ENCODE measurements at regions not wholly inside any gene's neighbourhood (a gene's known extent, or its start where the extent isn't known, plus 50 kb on each side); places are given as distances from the start of the nearest gene placed in this dataset.
A peak's percentile ranks its signal among the peaks of the same experiment; 100 is the strongest.
"Not testable (repeated sequence)": the region's sequence is repeated elsewhere in the genome, so short reads cannot be mapped to it uniquely, and the experiment has no call there.

GRCh38 chr15:91368611-91369010 is 268.6 kb downstream of the SV2B start:
- Histone ChIP-seq H3K27me3 (no peaks in the 10 kb centered on the region), H3K4me1 (ENCODE audit: low read depth) (peaks cover 10% of the 10 kb centered on the region), H3K36me3 (no peaks in the 10 kb centered on the region), H3K9me3 (ENCODE audit: low read depth) (no peaks in the 10 kb centered on the region), H3K4me3 (no peak overlapping the region), H3K27ac (no peak overlapping the region)
- no peak for DNase-seq (ENCODE audit: low read depth in 1 of 2, low spot score in 1 of 2)
- TF ChIP-seq CTCF (IDR thresholded peaks at IDR 0.05; ENCODE audit: low read depth, low read length) = no peak

- H3K9me3 ChIP-seq (ENCODE audit: low read depth) = no peaks in the 10 kb centered on the region
- no peak for TF ChIP-seq CTCF (IDR thresholded peaks at IDR 0.05; ENCODE audit: low read depth, low read length)
- peaks cover 10% of the 10 kb centered on the region for H3K4me1 ChIP-seq (ENCODE audit: low read depth)
- H3K36me3 ChIP-seq = no peaks in the 10 kb centered on the region
- H3K4me3 ChIP-seq = no peak overlapping the region
- DNase-seq (ENCODE audit: low read depth in 1 of 2, low spot score in 1 of 2) = no peak
- H3K27ac ChIP-seq = peak overlapping the region; percentile 7
- no peaks in the 10 kb centered on the region for H3K27me3 ChIP-seq
Measured at GRCh38 chr15:91369823-91370222, 269.8 kb downstream of the SV2B start.

- not testable (repeated sequence) for H3K9me3 ChIP-seq (ENCODE audit: low read depth); DNase-seq (ENCODE audit: low read depth in 1 of 2, low spot score in 1 of 2); H3K4me3 ChIP-seq; H3K27ac ChIP-seq; H3K36me3 ChIP-seq; H3K27me3 ChIP-seq
- H3K4me1 ChIP-seq (ENCODE audit: low read depth) = peaks cover 12% of the 10 kb centered on the region
Measured at GRCh38 chr15:91371345-91371744, 271.3 kb downstream of the SV2B start.

GRCh38 chr15:91374336-91374735 is 274.3 kb downstream of the SV2B start:
- no peaks in the 10 kb centered on the region for H3K36me3 ChIP-seq
- no peak for TF ChIP-seq CTCF (IDR thresholded peaks at IDR 0.05; ENCODE audit: low read depth, low read length)
- H3K4me1 ChIP-seq (ENCODE audit: low read depth) = peaks cover 15% of the 10 kb centered on the region
- no peaks in the 10 kb centered on the region for H3K9me3 ChIP-seq (ENCODE audit: low read depth)
- H3K4me3 ChIP-seq = no peak overlapping the region
- no peak for DNase-seq (ENCODE audit: low read depth in 1 of 2, low spot score in 1 of 2)
- no peaks in the 10 kb centered on the region for H3K27me3 ChIP-seq
- H3K27ac ChIP-seq = no peak overlapping the region

GRCh38 chr15:91376038-91376437 is 276.0 kb downstream of the SV2B start:
- no peaks in the 10 kb centered on the region for H3K27me3 ChIP-seq
- no peak for TF ChIP-seq CTCF (IDR thresholded peaks at IDR 0.05; ENCODE audit: low read depth, low read length)
- H3K4me3 ChIP-seq = no peak overlapping the region
- no peaks in the 10 kb centered on the region for H3K9me3 ChIP-seq (ENCODE audit: low read depth)
- H3K4me1 ChIP-seq (ENCODE audit: low read depth) = peaks cover 4% of the 10 kb centered on the region
- DNase-seq (ENCODE audit: low read depth in 1 of 2, low spot score in 1 of 2) = peak in 1 of 2 donors; percentile 21
- H3K36me3 ChIP-seq = no peaks in the 10 kb centered on the region
- no peak overlapping the region for H3K27ac ChIP-seq

GRCh38 chr15:91380114-91380513 is 280.1 kb downstream of the SV2B start:
- no peaks in the 10 kb centered on the region for H3K9me3 ChIP-seq (ENCODE audit: low read depth)
- no peak overlapping the region for H3K27ac ChIP-seq
- no peaks in the 10 kb centered on the region for H3K36me3 ChIP-seq
- H3K27me3 ChIP-seq = no peaks in the 10 kb centered on the region
- peaks cover 4% of the 10 kb centered on the region for H3K4me1 ChIP-seq (ENCODE audit: low read depth)
- no peak for TF ChIP-seq CTCF (IDR thresholded peaks at IDR 0.05; ENCODE audit: low read depth, low read length)
- H3K4me3 ChIP-seq = no peak overlapping the region
- DNase-seq (ENCODE audit: low read depth in 1 of 2, low spot score in 1 of 2) = no peak

Data from cardiac muscle cell (in vitro differentiated cells and primary cell).